Spinal cord (tissue), 10 donors: ENCODE measurements at regions not wholly inside any gene's neighbourhood (a gene's known extent, or its start where the extent isn't known, plus 50 kb on each side); places are given as distances from the start of the nearest gene placed in this dataset. TPM values are rescaled to one million over a fixed set of nuclear protein-coding genes. Genes with fewer than 3 reads are reported as not detected.

Source experiments
- DNase-seq, 6 donors: peaks; one replicate each; pipeline versions ENCODE4 v3.0.0 to v3.0.0-alpha.2; 2013 to 2015; ENCODE audit warnings: low spot score in 6 of 6, low read depth in 4 of 6
- H3K27ac ChIP-seq: one replicate; pipeline ENCODE4 v1.5.1; 2013; ENCODE audit warnings: low read depth, low read length, control low read depth
- H3K27me3 ChIP-seq: one replicate; pipeline ENCODE4 v1.6.1; 2013; ENCODE audit warnings: low read length; ENCODE audit not compliant: control insufficient read depth, insufficient read depth
- H3K36me3 ChIP-seq: one replicate; pipeline ENCODE4 v1.6.1; 2013; ENCODE audit warnings: low read length; ENCODE audit not compliant: control insufficient read depth, insufficient read depth
- H3K4me1 ChIP-seq: one replicate; pipeline ENCODE4 v1.6.1; 2013; ENCODE audit warnings: low read length; ENCODE audit not compliant: control insufficient read depth, insufficient read depth
- H3K4me3 ChIP-seq: one replicate; pipeline ENCODE4 v1.5.1; 2013; ENCODE audit warnings: low read depth, low read length, control low read depth
- H3K9me3 ChIP-seq: one replicate; pipeline ENCODE4 v1.6.1; 2013; ENCODE audit warnings: low read length; ENCODE audit not compliant: control insufficient read depth, insufficient read depth
- WGBS: methylation state at CpG from one replicate; pipeline ENCODE4 v1.1.5; 2013; ENCODE audit warnings: missing lambda C conversion rate; ENCODE audit not compliant: insufficient coverage; 5-methylcytosine and 5-hydroxymethylcytosine counted together
- small RNA-seq: library from RNA; depleted of rRNA; stranded (forward); fragments of <200 nt; gene quantifications from one replicate; pipeline ENCODE3, GENCODE V24; 2014; ENCODE audit warnings: low replicate concordance
- donor health status: healthy.

DNA sequence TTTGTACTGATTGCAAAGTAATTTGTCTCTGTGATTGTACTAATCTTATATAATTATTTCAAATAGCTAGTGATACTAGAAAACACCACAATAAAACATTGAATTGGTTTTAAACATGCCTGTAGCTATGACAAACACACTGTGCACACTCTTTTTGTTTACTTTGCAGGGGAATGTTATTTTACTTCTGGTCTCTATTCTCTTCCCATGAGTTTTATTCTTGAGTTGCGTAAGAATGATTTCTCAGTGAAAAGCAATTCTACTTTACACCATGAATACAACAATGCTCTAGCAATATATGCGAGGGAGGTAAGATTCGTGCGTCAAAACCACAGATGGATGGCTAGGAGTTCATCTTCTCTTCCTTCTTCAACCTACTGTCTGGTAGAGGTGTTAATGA, 68.4 kb upstream of the PHACTR1 start:
- H3K4me1 ChIP-seq: no peaks in the 10 kb centered on the region
- no CpG with 5 or more reads among the region's 4 CpGs for WGBS
- H3K36me3 ChIP-seq: no peaks in the 10 kb centered on the region
- peaks cover 2% of the 10 kb centered on the region for H3K9me3 ChIP-seq
- no peak overlapping the region for H3K27ac ChIP-seq
- no peak overlapping the region for H3K4me3 ChIP-seq
- DNase-seq: no peak
- H3K27me3 ChIP-seq: no peaks in the 10 kb centered on the region

- Histone ChIP-seq H3K36me3 (no peaks in the 10 kb centered on the region), H3K9me3 (no peaks in the 10 kb centered on the region), H3K27me3 (no peaks in the 10 kb centered on the region), H3K4me3 (no peak overlapping the region), H3K27ac (no peak overlapping the region), H3K4me1 (no peaks in the 10 kb centered on the region)
- whole genome bisulfite sequencing: no CpG with 5 or more reads among the region's 1 CpG
- DNase-seq: no peak
These were observed 67.2 kb upstream of the PHACTR1 start for GRCh38 chr6:12649325-12649724.

- 76% methylated on average over 5 of the region's 5 CpGs for WGBS
- Histone ChIP-seq H3K9me3 (no peaks in the 10 kb centered on the region), H3K4me1 (no peaks in the 10 kb centered on the region), H3K27ac (no peak overlapping the region), H3K4me3 (no peak overlapping the region), H3K27me3 (no peaks in the 10 kb centered on the region), H3K36me3 (no peaks in the 10 kb centered on the region)
- DNase-seq: peak in 2 of 6 donors; percentile 12 to 55
These were observed 63.1 kb upstream of the PHACTR1 start for GRCh38 chr6:12653486-12653885.

- no peaks in the 10 kb centered on the region for H3K4me1 ChIP-seq
- no peaks in the 10 kb centered on the region for H3K27me3 ChIP-seq
- H3K36me3 ChIP-seq: no peaks in the 10 kb centered on the region
- no peaks in the 10 kb centered on the region for H3K9me3 ChIP-seq
- H3K4me3 ChIP-seq: no peak overlapping the region
- WGBS: 80% methylated on average over 2 of the region's 3 CpGs
- DNase-seq: no peak
- H3K27ac ChIP-seq: no peak overlapping the region
These were observed 62.5 kb upstream of the PHACTR1 start for GRCh38 chr6:12654107-12654506.

DNA sequence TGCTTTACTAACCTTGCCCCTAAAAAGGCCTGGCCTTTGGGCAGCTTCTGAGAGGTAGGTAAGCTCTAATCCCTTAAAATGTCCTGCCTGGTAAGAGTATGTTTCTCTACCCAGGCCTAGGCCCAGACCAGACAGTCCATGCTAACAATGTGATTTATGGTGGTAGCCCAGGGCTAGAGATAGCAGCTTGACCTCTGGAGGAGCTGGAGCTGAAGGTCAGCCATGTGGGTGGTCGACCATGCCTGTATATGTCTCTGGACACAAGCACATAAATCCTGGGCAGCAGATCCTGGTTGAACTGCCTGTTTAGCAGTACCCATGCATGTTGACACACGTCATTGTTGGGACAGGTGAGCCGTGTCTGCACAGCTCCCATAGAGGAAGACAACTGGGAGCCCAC, 62.1 kb upstream of the PHACTR1 start:
- 58% methylated on average over 3 of the region's 3 CpGs for WGBS
- Histone ChIP-seq H3K27ac (no peak overlapping the region), H3K4me1 (no peaks in the 10 kb centered on the region), H3K27me3 (no peaks in the 10 kb centered on the region), H3K4me3 (no peak overlapping the region), H3K9me3 (no peaks in the 10 kb centered on the region), H3K36me3 (no peaks in the 10 kb centered on the region)
- no peak for DNase-seq

DNA sequence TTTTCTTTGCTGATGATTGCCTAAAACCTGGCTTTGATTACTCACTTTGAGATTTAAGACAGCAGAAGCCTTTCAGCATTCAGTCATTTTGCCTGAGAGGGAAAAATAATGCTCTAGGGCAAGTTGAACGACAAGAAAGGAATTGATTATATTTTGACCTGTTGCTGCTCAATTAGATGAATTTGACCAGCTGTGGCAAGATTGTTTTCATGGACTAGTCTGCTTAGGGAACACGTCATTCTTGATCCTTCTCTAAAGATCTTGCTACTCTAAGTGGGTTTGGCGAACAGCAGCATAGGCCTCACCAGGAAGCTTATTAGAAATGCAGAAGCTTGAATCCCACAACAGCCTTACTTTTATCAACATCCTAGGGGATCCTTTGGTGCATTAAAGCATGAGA, 59.7 kb upstream of the PHACTR1 start:
- WGBS: 21% methylated on average over 3 of the region's 3 CpGs
- Histone ChIP-seq H3K36me3 (no peaks in the 10 kb centered on the region), H3K27me3 (no peaks in the 10 kb centered on the region), H3K9me3 (no peaks in the 10 kb centered on the region), H3K4me1 (no peaks in the 10 kb centered on the region), H3K27ac (no peak overlapping the region), H3K4me3 (no peak overlapping the region)
- peak in 1 of 6 donors; percentile 14 for DNase-seq

DNA sequence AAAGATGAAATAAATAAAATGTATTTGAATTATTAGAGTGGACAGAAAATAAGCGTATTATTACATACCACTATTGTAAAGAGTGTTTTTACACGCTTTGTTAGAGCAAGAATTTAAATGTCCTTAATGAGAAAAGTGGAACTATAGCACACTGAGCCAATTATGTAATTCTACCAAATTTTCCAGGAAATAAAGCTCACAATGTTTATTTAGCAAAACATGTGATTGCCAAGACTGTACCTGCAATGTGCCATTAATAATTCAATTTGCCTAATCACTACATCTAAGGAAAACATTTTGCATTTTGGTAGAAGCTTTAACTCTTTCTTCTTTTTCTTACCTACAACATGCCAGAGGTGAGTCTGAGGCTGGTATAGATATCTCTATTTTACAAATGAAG, 58.7 kb upstream of the PHACTR1 start:
- Histone ChIP-seq H3K4me3 (no peak overlapping the region), H3K9me3 (no peaks in the 10 kb centered on the region), H3K27ac (no peak overlapping the region), H3K27me3 (no peaks in the 10 kb centered on the region), H3K36me3 (no peaks in the 10 kb centered on the region), H3K4me1 (no peaks in the 10 kb centered on the region)
- no CpG with 5 or more reads among the region's 2 CpGs for WGBS
- DNase-seq: no peak

DNA sequence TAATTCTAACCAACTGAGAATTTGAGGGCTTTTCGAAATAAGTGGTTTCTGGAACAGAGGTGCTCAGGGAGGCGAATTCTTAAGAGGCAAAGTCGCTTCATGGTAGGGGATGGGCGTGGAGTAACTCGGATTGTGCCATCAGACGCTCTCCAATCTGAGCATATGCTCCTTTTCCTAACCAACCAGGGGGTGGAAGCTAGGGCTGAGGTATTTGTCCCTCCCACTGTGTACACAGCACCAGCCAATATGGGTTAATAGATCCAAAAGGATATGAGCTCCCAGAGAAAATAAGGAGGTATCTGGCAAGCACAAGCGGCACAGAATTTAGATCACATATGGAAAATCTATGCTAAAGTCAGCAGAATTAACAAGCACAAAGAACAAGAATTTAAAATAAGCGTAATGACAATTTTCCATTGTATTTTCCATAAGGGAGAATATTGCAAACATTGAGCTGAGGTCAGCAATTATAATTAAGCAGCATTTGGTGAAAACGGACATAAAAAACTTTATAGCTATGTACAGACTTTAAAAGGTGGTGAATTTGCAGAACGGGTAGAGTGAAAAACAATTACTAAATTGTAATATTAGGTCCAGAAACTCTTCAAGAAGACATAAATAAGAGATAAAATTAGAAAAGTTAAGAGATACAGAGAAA, 55.0 kb upstream of the PHACTR1 start:
- Histone ChIP-seq H3K9me3 (no peaks in the 10 kb centered on the region), H3K4me1 (no peaks in the 10 kb centered on the region), H3K27ac (no peak overlapping the region), H3K36me3 (no peaks in the 10 kb centered on the region), H3K4me3 (no peak overlapping the region), H3K27me3 (no peaks in the 10 kb centered on the region)
- WGBS: no CpG with 5 or more reads among the region's 10 CpGs
- DNase-seq: peak in 2 of 6 donors; percentile 21 to 23

Small RNA genes lying in the stretch of these regions (small RNA-seq; reads per million reads assigned to genes)
- not detected for gene RN7SKP293
